ENCODE measurements at regions not wholly inside any gene's neighbourhood (a gene's known extent, or its start where the extent isn't known, plus 50 kb on each side); places are given as distances from the start of the nearest gene placed in this dataset.
A peak's percentile ranks its signal among the peaks of the same experiment; 100 is the strongest.

DNA sequence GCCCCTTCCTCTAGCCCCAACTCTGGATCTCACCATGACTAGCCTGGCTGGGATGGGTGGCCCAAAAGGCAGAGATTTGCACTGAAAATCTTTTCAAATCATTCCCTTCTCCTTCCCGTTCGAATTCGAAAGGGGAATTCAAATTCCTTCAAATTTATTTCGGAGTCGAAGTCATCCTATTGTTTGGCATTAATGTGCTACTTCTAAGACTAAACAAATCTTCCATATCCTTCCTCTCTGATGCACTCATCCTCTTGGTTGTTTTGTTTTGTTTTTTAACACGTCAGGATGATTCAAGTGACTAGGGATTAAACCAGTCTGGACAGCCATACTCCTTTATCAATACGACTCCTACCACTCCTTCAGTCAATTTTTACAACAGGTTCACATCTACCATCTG is 95.5 kb upstream of the SGIP1 start:
- H3K9me3 ChIP-seq (ENCODE audit: control insufficient read depth, insufficient read depth, low read length): no peaks in the 10 kb centered on the region
- H3K36me3 ChIP-seq (ENCODE audit: control insufficient read depth, low read length): no peaks in the 10 kb centered on the region
- no peaks in the 10 kb centered on the region for H3K79me2 ChIP-seq (ENCODE audit: control insufficient read depth, low read length)
- peaks cover 38% of the 10 kb centered on the region for H3K4me1 ChIP-seq (ENCODE audit: control insufficient read depth, low read length)
- no peak overlapping the region for H3K27ac ChIP-seq (ENCODE audit: low read depth, low read length)
- no peaks in the 10 kb centered on the region for H3K27me3 ChIP-seq (ENCODE audit: control insufficient read depth, low read length)
- H3K4me3 ChIP-seq (ENCODE audit: low read length): no peak overlapping the region
- no peaks in the 10 kb centered on the region for H3K9me2 ChIP-seq (replicated peaks; ENCODE audit: control insufficient read depth, low read length)
- peak overlapping the region; percentile 29; the same call in 1 of the 2 replicates for H3K4me2 ChIP-seq (ENCODE audit: low read length)
- TF ChIP-seq, protein P1, sequence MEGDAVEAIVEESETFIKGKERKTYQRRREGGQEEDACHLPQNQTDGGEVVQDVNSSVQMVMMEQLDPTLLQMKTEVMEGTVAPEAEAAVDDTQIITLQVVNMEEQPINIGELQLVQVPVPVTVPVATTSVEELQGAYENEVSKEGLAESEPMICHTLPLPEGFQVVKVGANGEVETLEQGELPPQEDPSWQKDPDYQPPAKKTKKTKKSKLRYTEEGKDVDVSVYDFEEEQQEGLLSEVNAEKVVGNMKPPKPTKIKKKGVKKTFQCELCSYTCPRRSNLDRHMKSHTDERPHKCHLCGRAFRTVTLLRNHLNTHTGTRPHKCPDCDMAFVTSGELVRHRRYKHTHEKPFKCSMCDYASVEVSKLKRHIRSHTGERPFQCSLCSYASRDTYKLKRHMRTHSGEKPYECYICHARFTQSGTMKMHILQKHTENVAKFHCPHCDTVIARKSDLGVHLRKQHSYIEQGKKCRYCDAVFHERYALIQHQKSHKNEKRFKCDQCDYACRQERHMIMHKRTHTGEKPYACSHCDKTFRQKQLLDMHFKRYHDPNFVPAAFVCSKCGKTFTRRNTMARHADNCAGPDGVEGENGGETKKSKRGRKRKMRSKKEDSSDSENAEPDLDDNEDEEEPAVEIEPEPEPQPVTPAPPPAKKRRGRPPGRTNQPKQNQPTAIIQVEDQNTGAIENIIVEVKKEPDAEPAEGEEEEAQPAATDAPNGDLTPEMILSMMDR (IDR thresholded peaks at IDR 0.05; ENCODE audit: low read depth, low read length, poor library complexity, severe bottlenecking): no peak
- no peak for TF ChIP-seq EZH2phosphoT487 (IDR thresholded peaks at IDR 0.05; ENCODE audit: borderline replicate concordance, low read length)
- peaks cover 5% of the 10 kb centered on the region for H3F3A ChIP-seq (ENCODE audit: control insufficient read depth, insufficient read depth)
- no peaks in the 10 kb centered on the region for H4K20me1 ChIP-seq (ENCODE audit: control insufficient read depth, insufficient read depth, low read depth, low read length)

DNA sequence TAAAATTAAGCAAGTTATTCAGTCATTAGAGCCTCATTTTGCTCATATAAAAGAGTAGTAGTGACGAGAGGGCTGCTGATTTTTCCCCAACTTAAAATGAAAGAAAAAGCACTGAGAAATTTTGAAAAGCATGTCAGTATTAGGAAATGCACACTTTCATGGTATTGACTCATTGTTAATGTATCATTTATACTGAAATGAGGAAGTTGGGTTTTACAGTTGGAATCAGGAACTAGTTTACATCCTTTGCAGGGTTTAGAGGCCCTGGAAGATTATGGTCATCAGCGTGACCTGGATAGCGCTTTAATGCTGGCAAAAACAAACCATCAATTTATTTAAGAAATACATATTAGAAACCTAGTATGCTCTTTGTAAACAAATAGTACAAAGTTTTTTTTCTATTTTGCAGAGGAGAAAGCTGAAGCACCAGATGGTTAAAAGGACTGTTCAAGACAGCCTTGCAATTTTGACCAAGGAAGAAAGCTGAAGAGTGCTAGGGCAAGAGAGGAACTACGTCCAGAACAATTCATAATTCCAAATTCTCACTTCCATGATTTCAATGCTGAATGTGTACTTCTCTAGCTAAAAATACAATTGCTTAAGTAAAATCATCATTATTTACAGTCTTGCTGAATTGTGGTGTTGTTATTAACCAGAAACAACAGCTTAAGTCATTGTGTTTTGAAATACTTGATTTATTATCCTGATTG is 94.8 kb upstream of the SGIP1 start:
- Histone ChIP-seq H3K4me2 (ENCODE audit: low read length) (peak overlapping the region; percentile 29), H4K20me1 (ENCODE audit: control insufficient read depth, insufficient read depth, low read depth, low read length) (no peaks in the 10 kb centered on the region), H3K9me2 (replicated peaks; ENCODE audit: control insufficient read depth, low read length) (no peaks in the 10 kb centered on the region), H3K27ac (ENCODE audit: low read depth, low read length) (no peak overlapping the region), H3K27me3 (ENCODE audit: control insufficient read depth, low read length) (no peaks in the 10 kb centered on the region), H3K9me3 (ENCODE audit: control insufficient read depth, insufficient read depth, low read length) (no peaks in the 10 kb centered on the region), H3F3A (ENCODE audit: control insufficient read depth, insufficient read depth) (peaks cover 7% of the 10 kb centered on the region), H3K36me3 (ENCODE audit: control insufficient read depth, low read length) (no peaks in the 10 kb centered on the region), H3K79me2 (ENCODE audit: control insufficient read depth, low read length) (no peaks in the 10 kb centered on the region), H3K4me1 (ENCODE audit: control insufficient read depth, low read length) (peaks cover 45% of the 10 kb centered on the region), H3K4me3 (ENCODE audit: low read length) (no peak overlapping the region; the same call in 1 of the 2 replicates)
- no peak for TF ChIP-seq EZH2phosphoT487 (IDR thresholded peaks at IDR 0.05; ENCODE audit: borderline replicate concordance, low read length)

DNA sequence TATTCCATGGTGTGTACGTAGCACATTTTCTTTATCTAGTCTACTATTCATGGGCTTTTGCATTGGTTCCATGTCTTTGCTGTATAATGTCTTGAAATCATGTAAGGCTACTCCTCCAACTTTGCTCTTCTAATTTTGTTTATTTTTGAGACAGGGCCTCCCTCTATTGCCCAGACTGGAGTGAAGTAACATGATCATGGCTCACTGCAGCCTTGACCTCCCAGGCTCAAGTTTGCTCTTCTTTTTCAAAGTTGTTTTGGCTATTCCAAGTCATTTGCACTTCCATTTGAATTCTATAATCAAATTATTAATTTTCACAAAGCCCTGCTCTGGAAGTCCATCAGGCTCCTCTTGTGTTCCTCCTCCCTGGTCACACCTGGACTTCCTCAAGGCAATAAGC is 90.2 kb upstream of the SGIP1 start:
- H3K27me3 ChIP-seq (ENCODE audit: control insufficient read depth, low read length): peaks cover 5% of the 10 kb centered on the region; the same call in 1 of the 2 replicates
- H3K79me2 ChIP-seq (ENCODE audit: control insufficient read depth, low read length): no peaks in the 10 kb centered on the region
- no peaks in the 10 kb centered on the region for H3K9me3 ChIP-seq (ENCODE audit: control insufficient read depth, insufficient read depth, low read length)
- no peak overlapping the region for H3K4me2 ChIP-seq (ENCODE audit: low read length)
- H3K9me2 ChIP-seq (replicated peaks; ENCODE audit: control insufficient read depth, low read length): no peaks in the 10 kb centered on the region
- peaks cover 44% of the 10 kb centered on the region for H3K4me1 ChIP-seq (ENCODE audit: control insufficient read depth, low read length)
- no peak overlapping the region for H3K27ac ChIP-seq (ENCODE audit: low read depth, low read length)
- no peaks in the 10 kb centered on the region for H3K36me3 ChIP-seq (ENCODE audit: control insufficient read depth, low read length)
- no peak for TF ChIP-seq EZH2phosphoT487 (IDR thresholded peaks at IDR 0.05; ENCODE audit: borderline replicate concordance, low read length)
- TF ChIP-seq, protein P1 (IDR thresholded peaks at IDR 0.05; ENCODE audit: low read depth, low read length, poor library complexity, severe bottlenecking): no peak
- no peaks in the 10 kb centered on the region for H4K20me1 ChIP-seq (ENCODE audit: control insufficient read depth, insufficient read depth, low read depth, low read length)
- H3F3A ChIP-seq (ENCODE audit: control insufficient read depth, insufficient read depth): peaks cover 7% of the 10 kb centered on the region
- H3K4me3 ChIP-seq (ENCODE audit: low read length): no peak overlapping the region

Data from DOHH2 (cell line).